BJ (cell line): ENCODE measurements at regions not wholly inside any gene's neighbourhood (a gene's known extent, or its start where the extent isn't known, plus 50 kb on each side); places are given as distances from the start of the nearest gene placed in this dataset.

Experiments
- CTCF ChIA-PET: fragments of 350-600 bp; formaldehyde crosslinking; extraction: SDS; loops from one replicate; lab custom pipeline; 2021; ENCODE audit warnings: antibody characterized with exemption, inconsistent platforms; lab: Yijun Ruan, JAX
- POLR2A ChIA-PET: fragments of 300-600 bp; sonication (Branson Sonifier 250); formaldehyde crosslinking; extraction: SDS; loops from one replicate; lab custom pipeline; 2021; ENCODE audit warnings: antibody characterized with exemption; lab: Charles Lee
- DNase-seq: peaks from one replicate; pipeline ENCODE4 v3.0.0-alpha.2; 2011; ENCODE audit warnings: low read depth
- H3K27me3 ChIP-seq: 2 replicates; pipeline ENCODE4 v1.6.0; 2011; ENCODE audit warnings: low read length; ENCODE audit not compliant: control insufficient read depth, insufficient read depth
- H3K36me3 ChIP-seq: 2 replicates; pipeline ENCODE4 v1.5.1; 2011; ENCODE audit warnings: low read length; ENCODE audit not compliant: control insufficient read depth, insufficient read depth
- H3K4me3 ChIP-seq: 2 replicates; pipeline ENCODE4 v1.5.1; 2011; ENCODE audit warnings: low read depth, mild to moderate bottlenecking, control low read depth, low read length
- CTCF ChIP-seq: IDR thresholded peaks from 2 replicates; pipeline ENCODE4 v1.5.1; 2011; ENCODE audit warnings: low read depth, mild to moderate bottlenecking, control low read depth, inconsistent platforms, low read length, moderate library complexity; ENCODE audit not compliant: insufficient read depth

DNA sequence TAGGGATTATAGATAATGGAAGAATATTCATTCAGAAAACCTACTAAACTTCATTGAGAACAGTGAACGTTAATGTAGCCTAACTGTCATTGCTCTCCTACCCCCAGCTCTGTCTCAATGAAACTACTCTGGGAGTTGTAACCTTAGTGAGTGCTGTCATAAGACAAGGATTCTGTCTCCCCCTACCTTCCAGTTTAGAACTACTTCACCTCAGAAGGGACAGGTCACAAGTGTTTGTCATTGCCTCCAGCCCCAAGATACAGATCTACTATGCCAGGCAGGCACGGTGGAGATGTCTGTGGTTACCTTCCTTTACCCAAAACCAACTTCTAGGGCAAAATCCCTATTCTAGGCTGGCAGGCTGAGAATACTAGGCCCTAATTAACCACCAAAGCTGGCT, 833.1 kb upstream of the SEL1L start:
- ChIA-PET CTCF (no interaction called here), POLR2A (no interaction called here)
- DNase-seq, result no peak
- no peak for TF ChIP-seq CTCF
- no peaks in the 10 kb centered on the region for H3K36me3 ChIP-seq
- no peak overlapping the region for H3K4me3 ChIP-seq
- no peaks in the 10 kb centered on the region for H3K27me3 ChIP-seq

DNA sequence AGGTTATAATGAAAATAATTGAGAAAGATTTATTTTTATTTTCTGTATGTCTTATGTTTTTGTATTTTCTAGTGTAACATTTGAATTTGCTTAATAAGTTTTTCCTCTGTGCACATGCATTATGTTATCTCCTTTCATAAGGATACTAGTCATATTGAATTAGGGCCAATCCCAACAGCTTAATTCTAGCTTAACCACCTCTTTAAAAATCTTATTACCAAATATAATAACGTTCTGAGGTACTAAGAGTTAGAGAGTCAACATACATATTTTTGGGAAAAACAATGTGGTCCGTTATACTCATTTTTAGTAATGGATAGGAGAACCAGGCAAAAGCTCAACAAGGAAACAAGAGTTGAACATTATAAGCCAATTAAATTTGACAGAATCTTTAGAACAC, 845.6 kb upstream of the SEL1L start:
- CTCF ChIA-PET, result no interaction called here
- POLR2A ChIA-PET, result no interaction called here
- Histone ChIP-seq H3K36me3 (no peaks in the 10 kb centered on the region), H3K27me3 (no peaks in the 10 kb centered on the region), H3K4me3 (no peak overlapping the region)
- no peak for TF ChIP-seq CTCF
- DNase-seq, result no peak

DNA sequence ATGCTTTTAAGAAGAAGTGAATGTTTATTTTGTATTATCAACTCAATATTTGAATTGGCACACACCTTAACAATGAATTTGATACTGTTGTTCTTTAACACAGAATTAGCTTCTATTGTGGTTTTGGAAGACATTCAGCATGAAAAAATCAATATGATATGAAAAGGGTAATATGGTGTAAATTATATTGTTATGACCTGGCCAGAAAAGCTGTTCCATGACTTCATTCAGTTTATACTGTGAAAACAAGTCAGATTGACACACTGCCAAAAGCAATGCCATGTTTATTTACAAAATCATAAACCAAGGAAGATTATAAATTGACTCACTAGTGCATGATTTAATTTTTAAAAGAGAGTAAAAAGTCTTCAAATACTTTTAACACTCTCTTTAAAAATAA, 851.4 kb upstream of the SEL1L start:
- POLR2A ChIA-PET, result no interaction called here
- Histone ChIP-seq H3K36me3 (no peaks in the 10 kb centered on the region), H3K27me3 (no peaks in the 10 kb centered on the region), H3K4me3 (no peak overlapping the region)
- CTCF ChIA-PET, result interaction anchor here (0.6 kb wide), 1 partner anchor 372 kb away, joined by 3 read pairs; no protein-coding TSS in a partner anchor
- DNase-seq, result no peak
- no peak for TF ChIP-seq CTCF

- Histone ChIP-seq H3K36me3 (no peaks in the 10 kb centered on the region), H3K27me3 (no peaks in the 10 kb centered on the region), H3K4me3 (no peak overlapping the region)
- CTCF ChIA-PET, result no interaction called here
- DNase-seq, result no peak
- no peak for TF ChIP-seq CTCF
- POLR2A ChIA-PET, result no interaction called here
These were observed 854.0 kb upstream of the SEL1L start for GRCh38 chr14:82387699-82388098.

DNA sequence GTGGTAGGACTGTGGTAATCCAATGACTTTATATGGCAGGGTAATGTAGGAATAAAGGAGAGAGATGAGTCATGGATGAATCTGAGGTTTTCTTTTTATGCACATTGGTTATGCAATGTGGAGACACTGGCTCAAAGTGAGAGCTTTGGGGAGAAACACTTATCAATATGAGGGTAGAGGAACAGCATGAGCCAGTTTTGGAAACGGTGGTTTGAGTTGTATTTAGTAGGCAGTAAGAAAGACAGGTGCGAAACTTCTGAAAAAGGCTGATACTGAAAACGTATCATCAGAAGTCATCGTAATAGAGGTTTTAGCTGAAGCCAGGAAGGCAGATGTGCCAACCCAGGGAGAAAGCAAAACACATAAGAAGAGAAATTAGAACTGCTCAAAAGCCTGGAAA, 854.8 kb upstream of the SEL1L start:
- ChIA-PET CTCF (no interaction called here), POLR2A (no interaction called here)
- no peaks in the 10 kb centered on the region for H3K27me3 ChIP-seq
- DNase-seq, result no peak
- TF ChIP-seq CTCF, result no peak
- H3K4me3 ChIP-seq, result no peak overlapping the region
- H3K36me3 ChIP-seq, result no peaks in the 10 kb centered on the region
